SK-MEL-5 (cell line): ENCODE measurements at regions not wholly inside any gene's neighbourhood (a gene's known extent, or its start where the extent isn't known, plus 50 kb on each side); places are given as distances from the start of the nearest gene placed in this dataset.
A peak's percentile ranks its signal among the peaks of the same experiment; 100 is the strongest.
"Not testable (repeated sequence)": the region's sequence is repeated elsewhere in the genome, so short reads cannot be mapped to it uniquely, and the experiment has no call there.

Source experiments
- DNase-seq: peaks from one replicate; pipeline ENCODE4 v3.0.0-alpha.2; 2016; ENCODE audit warnings: low read depth, low spot score
- in situ Hi-C: cut with HindIII; loops from 2 replicates; pipeline ENCODE4 v1.10.0; 2016; ENCODE audit warnings: low sequenced_read_pairs, high pct_unique_total_duplicates, low pct_unique_long_range_greater_than_20kb

- DNase-seq = no peak
- in situ Hi-C loops = no loop called here
Observed at GRCh38 chr4:155597281-155597680, 69.4 kb upstream of the GUCY1A1 start.

- DNase-seq = no peak
- in situ Hi-C loops = no loop called here
Observed at GRCh38 chr4:155593793-155594192, 72.9 kb upstream of the GUCY1A1 start.

DNA sequence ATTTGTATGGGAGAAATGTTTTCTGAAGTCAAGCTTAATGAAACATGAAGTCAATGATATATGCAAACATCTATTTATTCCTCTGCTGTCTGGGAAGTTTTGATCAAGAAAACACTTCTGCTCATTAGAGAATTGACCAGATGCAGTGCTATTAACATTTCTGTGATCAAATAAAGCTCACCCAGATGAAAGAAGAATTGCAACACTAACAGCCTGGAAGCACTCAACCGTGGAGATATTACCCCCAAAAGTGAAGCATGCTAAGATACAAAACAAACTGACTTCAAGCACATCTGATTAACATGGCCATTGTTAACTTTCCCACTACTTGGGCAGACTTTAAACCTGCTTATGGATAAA is 73.7 kb upstream of the GUCY1A1 start:
- in situ Hi-C loops = no loop called here

GRCh38 chr4:155592179-155592937 is 74.3 kb upstream of the GUCY1A1 start:
- no peak for DNase-seq
- in situ Hi-C loops = no loop called here

More for the DNA sequence above, 73.7 kb upstream of the GUCY1A1 start:
- no peak for DNase-seq

GRCh38 chr4:155591738-155592143 is 74.9 kb upstream of the GUCY1A1 start:
- in situ Hi-C loops = no loop called here
- no peak for DNase-seq

DNA sequence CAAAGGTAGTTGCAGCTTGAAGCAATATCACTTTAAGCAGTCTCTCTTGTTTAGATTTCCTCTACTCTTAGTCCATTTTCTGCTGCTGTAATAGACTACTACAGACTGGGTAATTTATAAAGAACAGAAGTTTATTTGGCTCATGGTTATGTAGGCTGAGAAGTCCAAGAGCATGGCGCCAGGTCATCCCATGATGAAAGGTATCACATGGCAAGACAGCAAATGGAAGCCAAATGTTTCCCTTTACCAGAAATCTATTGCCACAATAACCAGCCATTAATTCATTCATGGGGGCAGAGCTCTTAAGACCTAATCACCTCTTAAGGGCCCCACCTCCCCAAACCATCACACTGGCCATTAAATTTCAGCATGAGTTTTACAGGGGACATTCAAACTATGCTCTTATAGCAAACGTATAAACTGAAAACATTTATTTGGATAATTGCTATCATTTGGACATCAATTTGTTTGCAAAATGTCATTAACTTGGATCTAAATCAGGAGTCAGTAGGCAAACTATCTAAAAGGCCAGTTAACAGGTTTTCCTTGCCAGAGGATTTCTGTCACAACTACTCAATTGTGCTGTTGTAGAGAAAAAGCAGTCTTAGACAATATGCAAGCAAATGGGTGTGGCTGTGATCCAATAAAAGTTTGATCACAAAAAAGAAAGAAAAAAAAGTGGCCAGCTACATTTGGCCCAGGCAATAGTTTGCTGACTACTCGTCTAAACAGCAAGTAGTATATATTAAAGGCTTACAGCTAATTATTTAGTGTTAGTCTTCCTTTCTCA is 75.7 kb upstream of the GUCY1A1 start:
- DNase-seq = no peak
- in situ Hi-C loops = no loop called here

DNA sequence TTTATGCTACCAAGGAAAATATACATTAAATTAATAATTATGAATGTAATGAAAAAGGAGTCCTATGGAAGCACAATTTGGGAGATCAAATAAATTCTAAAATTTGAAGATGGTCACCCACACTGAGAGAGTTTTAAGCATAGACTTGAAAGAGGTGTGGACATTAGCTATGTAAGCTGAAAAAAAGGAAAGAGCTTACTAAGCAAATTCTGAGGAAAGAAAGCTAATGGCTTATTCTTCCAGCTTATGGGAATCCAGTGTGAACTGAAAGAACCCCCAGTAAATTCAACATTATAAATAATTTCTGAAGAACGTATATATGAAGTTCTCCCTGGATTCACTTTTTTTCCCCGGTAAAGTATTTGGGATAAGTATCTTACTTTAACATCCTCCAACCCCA is 78.2 kb upstream of the GUCY1A1 start:
- in situ Hi-C loops = no loop called here
- DNase-seq = no peak

DNA sequence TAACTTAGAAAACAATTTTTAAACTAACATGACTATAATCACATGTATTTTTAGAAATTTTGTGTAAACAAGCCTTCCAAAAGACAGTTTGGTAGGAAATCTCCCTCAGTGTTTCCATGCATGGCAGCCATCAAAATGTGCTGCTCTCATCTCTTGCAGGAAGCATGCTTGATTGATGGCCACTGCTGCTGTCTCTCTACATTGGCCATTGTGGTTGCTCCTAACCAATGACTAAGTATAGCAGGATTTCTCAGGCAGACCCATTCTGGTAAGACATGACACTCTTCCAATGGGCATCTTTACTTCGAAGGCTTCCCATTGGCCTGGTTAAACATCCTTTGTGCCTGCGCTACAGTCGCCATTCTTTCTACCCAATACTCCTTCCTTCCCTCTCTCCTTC is 78.9 kb upstream of the GUCY1A1 start:
- no peak for DNase-seq
- in situ Hi-C loops = no loop called here

GRCh38 chr4:155582971-155583437 is 83.6 kb upstream of the GUCY1A1 start:
- peak; percentile 64 for DNase-seq

GRCh38 chr4:155582041-155582440 is 84.6 kb upstream of the GUCY1A1 start:
- no peak for DNase-seq
- in situ Hi-C loops = no loop called here

More at GRCh38 chr4:155582971-155583437, 83.6 kb upstream of the GUCY1A1 start:
- in situ Hi-C loops = no loop called here

DNA sequence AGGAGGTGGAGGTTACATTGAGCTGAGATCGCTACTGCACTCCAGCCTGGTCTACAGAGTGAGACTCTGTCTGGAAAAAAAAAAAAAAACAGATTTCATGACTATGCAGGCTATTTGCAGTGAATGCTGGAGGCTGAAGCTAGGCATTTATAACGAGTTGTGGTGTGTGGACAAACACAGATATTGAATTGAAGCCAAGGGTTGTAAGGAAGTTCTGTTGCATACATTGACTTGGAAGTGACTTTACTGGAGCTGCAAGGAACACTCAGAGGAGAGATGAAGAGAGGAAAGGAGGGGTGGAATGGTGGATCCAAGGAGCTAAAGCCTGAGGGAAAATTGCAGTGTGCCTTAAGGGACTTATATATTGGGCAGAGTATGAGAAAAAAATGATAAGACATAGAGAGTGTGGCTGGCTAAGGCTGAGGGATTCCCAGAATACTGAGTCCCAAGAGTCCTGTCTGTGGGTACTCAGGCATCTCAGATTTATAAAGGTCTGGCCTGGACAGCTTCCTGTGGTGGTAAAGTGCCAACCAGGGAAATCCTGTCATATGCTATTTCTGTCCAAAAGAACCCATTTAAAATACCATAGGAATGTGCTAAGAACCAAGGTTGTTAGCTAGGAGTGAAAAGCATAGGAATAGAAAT is 87.8 kb upstream of the GUCY1A1 start:
- peak; percentile 34 for DNase-seq
- in situ Hi-C loops = no loop called here

DNA sequence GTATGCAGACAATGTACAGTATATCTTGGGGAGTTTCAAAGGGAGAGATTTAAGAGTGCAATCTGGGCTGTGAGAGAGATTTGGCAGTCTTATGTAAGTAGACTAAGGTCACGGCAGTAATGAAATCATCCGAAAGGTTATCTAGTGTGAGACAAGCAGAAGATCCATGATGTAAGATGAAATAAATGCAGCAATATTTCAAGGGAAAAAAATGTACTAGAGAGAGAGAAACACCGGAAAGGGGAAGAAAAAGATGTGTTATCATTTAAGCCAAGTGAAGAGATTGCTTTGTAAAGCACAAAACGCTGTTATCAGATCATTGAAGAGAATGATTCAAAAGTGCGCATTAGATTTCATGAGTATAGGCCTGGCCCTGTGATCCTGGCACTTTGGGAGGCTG is 88.4 kb upstream of the GUCY1A1 start:
- no peak for DNase-seq
- in situ Hi-C loops = no loop called here

DNA sequence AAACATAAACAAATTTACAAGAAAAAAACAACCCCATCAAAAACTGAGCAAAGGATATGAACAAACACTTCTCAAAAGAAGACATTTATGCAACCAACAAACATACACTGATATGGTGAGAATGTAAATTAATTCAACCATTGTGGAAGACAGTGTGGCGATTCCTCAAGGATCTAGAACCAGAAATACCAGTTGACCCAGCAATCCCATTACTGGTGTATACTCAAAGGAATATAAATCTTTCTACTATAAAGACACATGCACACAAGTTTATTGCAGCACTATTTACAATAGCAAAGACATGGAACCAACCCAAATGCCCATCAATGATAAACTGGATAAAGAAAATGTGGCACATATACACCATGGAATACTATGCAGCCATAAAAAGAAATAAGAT is 92.3 kb upstream of the GUCY1A1 start:
- in situ Hi-C loops, DNase-seq: not testable (repeated sequence)

DNA sequence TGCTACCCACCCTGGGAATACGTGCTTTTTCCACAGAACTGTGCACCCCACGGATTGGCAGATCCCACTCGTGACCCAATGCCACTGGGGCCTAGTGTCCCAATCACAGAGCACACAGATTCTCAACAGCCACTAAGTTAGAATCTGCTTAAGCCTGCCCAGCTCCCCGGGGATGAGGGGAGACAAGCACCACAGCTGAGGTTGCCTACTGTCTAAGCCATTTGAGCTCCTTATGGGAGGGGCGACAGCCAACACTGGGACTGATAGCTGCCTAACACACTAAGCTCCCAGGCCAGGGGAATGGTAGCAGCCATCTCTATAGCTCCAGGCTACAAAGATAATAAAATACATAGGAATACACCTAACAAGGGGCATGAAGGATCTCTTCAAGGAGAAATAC is 93.5 kb upstream of the GUCY1A1 start:
- in situ Hi-C loops = no loop called here
- DNase-seq = no peak

GRCh38 chr4:155572106-155572703 is 94.4 kb upstream of the GUCY1A1 start:
- DNase-seq = no peak
- in situ Hi-C loops = no loop called here

GRCh38 chr4:155571184-155571944 is 95.3 kb upstream of the GUCY1A1 start:
- in situ Hi-C loops = no loop called here
- DNase-seq = no peak

- DNase-seq = no peak
- in situ Hi-C loops = no loop called here
Observed at GRCh38 chr4:155570661-155571060, 96.0 kb upstream of the GUCY1A1 start.
